ENCODE measurements at regions not wholly inside any gene's neighbourhood (a gene's known extent, or its start where the extent isn't known, plus 50 kb on each side); places are given as distances from the start of the nearest gene placed in this dataset.
"Not testable (repeated sequence)": the region's sequence is repeated elsewhere in the genome, so short reads cannot be mapped to it uniquely, and the experiment has no call there.

DNA sequence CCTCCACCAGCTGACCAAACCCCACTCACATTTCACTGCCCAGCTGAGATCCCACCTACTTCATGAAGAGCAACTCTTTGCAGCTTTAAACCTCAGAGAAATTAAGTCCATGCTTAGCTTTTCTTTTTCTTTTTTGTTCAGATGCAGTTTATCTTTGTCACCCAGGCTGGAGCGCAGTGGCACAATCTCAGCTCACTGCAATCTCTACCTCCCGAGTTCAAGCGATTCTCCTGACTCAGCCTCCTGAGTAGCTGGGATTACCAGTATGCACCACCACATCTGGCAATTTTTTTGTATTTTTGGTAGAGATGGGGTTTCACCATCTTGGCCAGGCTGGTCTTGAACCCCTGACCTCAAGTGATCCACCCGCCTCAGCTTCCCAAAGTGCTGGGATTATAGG lies 70.1 kb upstream of the ZSCAN2 start:
- H3K36me3 ChIP-seq (ENCODE audit: control insufficient read depth in 2 of 3, insufficient read depth in 3 of 3, low read length in 3 of 3); H3K27me3 ChIP-seq (ENCODE audit: control insufficient read depth, insufficient read depth, low read length); intact Hi-C loops (cut with DNase I); H3K4me1 ChIP-seq (ENCODE audit: control insufficient read depth in 2 of 3, insufficient read depth in 2 of 3, low read depth in 1 of 3, low read length in 3 of 3); H3K27ac ChIP-seq (ENCODE audit: low read depth in 2 of 2, low read length in 2 of 2); DNase-seq; FAIRE-seq; H3K9me3 ChIP-seq (ENCODE audit: control insufficient read depth in 2 of 3, insufficient read depth in 1 of 3, low read length in 3 of 3); H3K9ac ChIP-seq (ENCODE audit: low read length in 3 of 3); H3K4me3 ChIP-seq (ENCODE audit: low read length in 3 of 3): not testable (repeated sequence)

DNA sequence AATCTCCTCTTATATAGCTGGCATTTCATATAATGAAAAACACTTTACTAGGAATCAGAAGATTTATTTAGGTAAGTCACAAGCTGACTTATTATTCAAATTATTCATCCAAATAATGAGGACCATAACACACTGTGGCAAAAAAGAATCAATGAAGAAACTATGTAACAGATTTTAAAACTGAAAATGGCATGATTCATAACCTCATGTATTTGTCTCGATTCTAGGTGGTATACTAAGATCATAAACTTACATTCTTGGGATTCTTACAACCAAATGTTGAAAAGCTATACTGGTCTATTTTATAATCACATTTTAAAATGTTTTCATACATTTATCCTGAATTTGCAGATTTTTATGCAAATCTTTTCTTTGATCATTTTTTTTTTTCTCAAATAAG lies 69.6 kb upstream of the ZSCAN2 start:
- H3K36me3 ChIP-seq (ENCODE audit: control insufficient read depth in 2 of 3, insufficient read depth in 3 of 3, low read length in 3 of 3); H3K4me3 ChIP-seq (ENCODE audit: low read length in 3 of 3); FAIRE-seq; H3K9me3 ChIP-seq (ENCODE audit: control insufficient read depth in 2 of 3, insufficient read depth in 1 of 3, low read length in 3 of 3); H3K27me3 ChIP-seq (ENCODE audit: control insufficient read depth, insufficient read depth, low read length); H3K4me1 ChIP-seq (ENCODE audit: control insufficient read depth in 2 of 3, insufficient read depth in 2 of 3, low read depth in 1 of 3, low read length in 3 of 3); DNase-seq; intact Hi-C loops (cut with DNase I); H3K27ac ChIP-seq (ENCODE audit: low read depth in 2 of 2, low read length in 2 of 2); H3K9ac ChIP-seq (ENCODE audit: low read length in 3 of 3): not testable (repeated sequence)

GRCh38 chr15:84531709-84532367 lies 69.0 kb upstream of the ZSCAN2 start:
- FAIRE-seq; H3K36me3 ChIP-seq (ENCODE audit: control insufficient read depth in 2 of 3, insufficient read depth in 3 of 3, low read length in 3 of 3); intact Hi-C loops (cut with DNase I); H3K4me3 ChIP-seq (ENCODE audit: low read length in 3 of 3); H3K9me3 ChIP-seq (ENCODE audit: control insufficient read depth in 2 of 3, insufficient read depth in 1 of 3, low read length in 3 of 3); H3K9ac ChIP-seq (ENCODE audit: low read length in 3 of 3); H3K4me1 ChIP-seq (ENCODE audit: control insufficient read depth in 2 of 3, insufficient read depth in 2 of 3, low read depth in 1 of 3, low read length in 3 of 3); H3K27me3 ChIP-seq (ENCODE audit: control insufficient read depth, insufficient read depth, low read length): not testable (repeated sequence)
- DNase-seq: peak in 2 of 5 donors; percentile 26 to 54
- peak overlapping the region in 1 of 2 donors; percentile 43 for H3K27ac ChIP-seq (ENCODE audit: low read depth in 2 of 2, low read length in 2 of 2)

- H3K36me3 ChIP-seq (ENCODE audit: control insufficient read depth in 2 of 3, insufficient read depth in 3 of 3, low read length in 3 of 3); DNase-seq; FAIRE-seq; H3K9me3 ChIP-seq (ENCODE audit: control insufficient read depth in 2 of 3, insufficient read depth in 1 of 3, low read length in 3 of 3); H3K4me3 ChIP-seq (ENCODE audit: low read length in 3 of 3); H3K9ac ChIP-seq (ENCODE audit: low read length in 3 of 3); H3K27me3 ChIP-seq (ENCODE audit: control insufficient read depth, insufficient read depth, low read length); H3K4me1 ChIP-seq (ENCODE audit: control insufficient read depth in 2 of 3, insufficient read depth in 2 of 3, low read depth in 1 of 3, low read length in 3 of 3); H3K27ac ChIP-seq (ENCODE audit: low read depth in 2 of 2, low read length in 2 of 2); intact Hi-C loops (cut with DNase I): not testable (repeated sequence)
Measured at GRCh38 chr15:84533705-84534104, 67.1 kb upstream of the ZSCAN2 start.

GRCh38 chr15:84534561-84535235 lies 66.1 kb upstream of the ZSCAN2 start:
- H3K9ac ChIP-seq (ENCODE audit: low read length in 3 of 3); H3K27ac ChIP-seq (ENCODE audit: low read depth in 2 of 2, low read length in 2 of 2); FAIRE-seq; DNase-seq; H3K4me3 ChIP-seq (ENCODE audit: low read length in 3 of 3); intact Hi-C loops (cut with DNase I); H3K4me1 ChIP-seq (ENCODE audit: control insufficient read depth in 2 of 3, insufficient read depth in 2 of 3, low read depth in 1 of 3, low read length in 3 of 3); H3K36me3 ChIP-seq (ENCODE audit: control insufficient read depth in 2 of 3, insufficient read depth in 3 of 3, low read length in 3 of 3); H3K27me3 ChIP-seq (ENCODE audit: control insufficient read depth, insufficient read depth, low read length); H3K9me3 ChIP-seq (ENCODE audit: control insufficient read depth in 2 of 3, insufficient read depth in 1 of 3, low read length in 3 of 3): not testable (repeated sequence)

DNA sequence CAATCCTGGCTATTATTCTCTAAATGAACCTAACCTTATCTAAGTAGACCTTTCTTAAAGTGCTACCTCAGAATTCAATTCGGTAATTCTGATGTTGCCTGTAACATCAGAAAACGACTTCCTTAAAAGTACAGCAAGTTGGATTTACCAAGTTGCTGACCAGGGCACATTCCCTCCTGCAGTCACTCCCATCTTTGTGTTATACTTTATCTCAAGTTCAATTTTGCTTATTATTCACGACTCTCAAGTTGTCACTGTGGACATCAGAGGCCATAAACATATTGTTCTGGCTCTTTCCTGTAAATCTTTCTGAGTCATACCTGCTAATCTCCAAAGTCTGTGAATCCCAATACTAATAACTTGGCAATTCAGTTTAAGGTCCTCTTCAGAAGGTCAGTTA lies 64.6 kb upstream of the ZSCAN2 start:
- H3K27ac ChIP-seq (ENCODE audit: low read depth in 2 of 2, low read length in 2 of 2); H3K4me1 ChIP-seq (ENCODE audit: control insufficient read depth in 2 of 3, insufficient read depth in 2 of 3, low read depth in 1 of 3, low read length in 3 of 3); H3K9me3 ChIP-seq (ENCODE audit: control insufficient read depth in 2 of 3, insufficient read depth in 1 of 3, low read length in 3 of 3); intact Hi-C loops (cut with DNase I); FAIRE-seq; H3K36me3 ChIP-seq (ENCODE audit: control insufficient read depth in 2 of 3, insufficient read depth in 3 of 3, low read length in 3 of 3); H3K4me3 ChIP-seq (ENCODE audit: low read length in 3 of 3); H3K27me3 ChIP-seq (ENCODE audit: control insufficient read depth, insufficient read depth, low read length); DNase-seq; H3K9ac ChIP-seq (ENCODE audit: low read length in 3 of 3): not testable (repeated sequence)

DNA sequence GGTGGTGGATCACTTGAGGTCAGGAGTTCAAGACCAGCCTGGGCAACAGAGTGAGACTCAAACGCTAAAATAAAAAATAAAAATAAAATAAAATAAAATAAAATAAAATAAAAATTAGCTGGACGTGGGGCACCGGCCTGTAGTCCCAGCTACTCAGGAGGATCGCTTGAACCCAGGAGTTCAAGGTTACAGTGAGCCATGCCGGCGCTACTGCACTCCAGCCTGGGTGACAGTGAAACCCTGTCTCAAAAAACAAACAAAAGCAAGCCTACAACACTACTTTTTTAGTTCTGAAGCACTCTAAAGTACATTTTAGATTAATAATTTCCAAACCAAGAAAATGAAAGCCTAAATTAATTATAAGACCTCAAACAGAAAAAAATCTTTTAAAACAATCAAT lies 56.2 kb upstream of the ZSCAN2 start:
- H3K9me3 ChIP-seq (ENCODE audit: control insufficient read depth in 2 of 3, insufficient read depth in 1 of 3, low read length in 3 of 3); H3K4me1 ChIP-seq (ENCODE audit: control insufficient read depth in 2 of 3, insufficient read depth in 2 of 3, low read depth in 1 of 3, low read length in 3 of 3); H3K27ac ChIP-seq (ENCODE audit: low read depth in 2 of 2, low read length in 2 of 2); FAIRE-seq; H3K9ac ChIP-seq (ENCODE audit: low read length in 3 of 3); H3K4me3 ChIP-seq (ENCODE audit: low read length in 3 of 3); DNase-seq; intact Hi-C loops (cut with DNase I); H3K36me3 ChIP-seq (ENCODE audit: control insufficient read depth in 2 of 3, insufficient read depth in 3 of 3, low read length in 3 of 3); H3K27me3 ChIP-seq (ENCODE audit: control insufficient read depth, insufficient read depth, low read length): not testable (repeated sequence)

- DNase-seq; H3K4me1 ChIP-seq (ENCODE audit: control insufficient read depth in 2 of 3, insufficient read depth in 2 of 3, low read depth in 1 of 3, low read length in 3 of 3); H3K27me3 ChIP-seq (ENCODE audit: control insufficient read depth, insufficient read depth, low read length); FAIRE-seq; H3K4me3 ChIP-seq (ENCODE audit: low read length in 3 of 3); H3K9ac ChIP-seq (ENCODE audit: low read length in 3 of 3); H3K27ac ChIP-seq (ENCODE audit: low read depth in 2 of 2, low read length in 2 of 2); intact Hi-C loops (cut with DNase I); H3K9me3 ChIP-seq (ENCODE audit: control insufficient read depth in 2 of 3, insufficient read depth in 1 of 3, low read length in 3 of 3); H3K36me3 ChIP-seq (ENCODE audit: control insufficient read depth in 2 of 3, insufficient read depth in 3 of 3, low read length in 3 of 3): not testable (repeated sequence)
Measured at GRCh38 chr15:84547150-84547549, 53.7 kb upstream of the ZSCAN2 start.

Data from kidney (tissue), 10 donors.